Ascending aorta (tissue), 2 donors: ENCODE measurements at regions not wholly inside any gene's neighbourhood (a gene's known extent, or its start where the extent isn't known, plus 50 kb on each side); places are given as distances from the start of the nearest gene placed in this dataset.

Experiments used
- DNase-seq, 2 donors: peaks; one replicate each; pipeline ENCODE4 v3.0.0-alpha.2; 2019; ENCODE audit warnings: low spot score in 2 of 2
- H3K27ac ChIP-seq, 2 donors: fragments of 200-600 bp; sonication (generic); one replicate each; pipeline ENCODE4 v1.5.1; 2016 to 2017; ENCODE audit warnings: mild to moderate bottlenecking in 1 of 2
- H3K27me3 ChIP-seq: fragments of 200-600 bp; sonication (generic); one replicate; pipeline ENCODE4 v1.5.1; 2017
- H3K36me3 ChIP-seq, 2 donors: fragments of 200-600 bp; sonication (generic); one replicate each; pipeline ENCODE4 v1.5.1; 2016
- H3K4me1 ChIP-seq, 2 donors: fragments of 200-600 bp; sonication (generic); one replicate each; pipeline ENCODE4 v1.5.1; 2016 to 2017; ENCODE audit warnings: mild to moderate bottlenecking in 1 of 2
- H3K4me3 ChIP-seq, 2 donors: fragments of 200-600 bp; sonication (generic); one replicate each; pipeline ENCODE4 v1.5.1; 2016 to 2017; ENCODE audit warnings: mild to moderate bottlenecking in 1 of 2
- H3K9me3 ChIP-seq, 2 donors: fragments of 200-600 bp; sonication (generic); one replicate each; pipeline ENCODE4 v1.5.1; 2016
- CTCF ChIP-seq, 3 experiments: fragments of 200-600 bp in 2 of 3; fragments of 450-650 bp in 1 of 3; sonication (generic) in 2 of 3; IDR thresholded peaks; one replicate each; pipeline ENCODE4 v1.5.1; 2016 to 2019; ENCODE audit warnings: antibody characterized with exemption in 3 of 3, mild to moderate bottlenecking in 1 of 3, moderate library complexity in 1 of 3
- intact Hi-C: fragments of 100-400 bp; cut with DNase I; formaldehyde crosslinking; loops from one replicate; pipeline ENCODE4 v1.15.1; 2023

GRCh38 chr12:126899926-126900792 is 1366.8 kb upstream of the TMEM132C start:
- Histone ChIP-seq H3K9me3 (no peaks in the 10 kb centered on the region), H3K36me3 (no peaks in the 10 kb centered on the region), H3K27me3 (no peaks in the 10 kb centered on the region), H3K27ac (no peak overlapping the region), H3K4me1 (no peaks in the 10 kb centered on the region), H3K4me3 (no peak overlapping the region)
- DNase-seq, result no peak
- intact Hi-C loops, result no loop called here
- TF ChIP-seq CTCF (IDR thresholded peaks at IDR 0.05), result no peak

- DNase-seq, result no peak
- no peak for TF ChIP-seq CTCF (IDR thresholded peaks at IDR 0.05)
- intact Hi-C loops, result no loop called here
- no peaks in the 10 kb centered on the region for H3K9me3 ChIP-seq
- no peaks in the 10 kb centered on the region for H3K27me3 ChIP-seq
- H3K27ac ChIP-seq, result no peak overlapping the region
- H3K36me3 ChIP-seq, result no peaks in the 10 kb centered on the region
- no peaks in the 10 kb centered on the region for H3K4me1 ChIP-seq
- H3K4me3 ChIP-seq, result no peak overlapping the region
These were observed 1363.7 kb upstream of the TMEM132C start for GRCh38 chr12:126903027-126903876.

- Histone ChIP-seq H3K4me1 (no peaks in the 10 kb centered on the region), H3K4me3 (no peak overlapping the region), H3K9me3 (no peaks in the 10 kb centered on the region), H3K36me3 (no peaks in the 10 kb centered on the region), H3K27me3 (no peaks in the 10 kb centered on the region), H3K27ac (no peak overlapping the region)
- TF ChIP-seq CTCF (IDR thresholded peaks at IDR 0.05), result no peak
- no peak for DNase-seq
- intact Hi-C loops, result no loop called here
These were observed 1361.2 kb upstream of the TMEM132C start for GRCh38 chr12:126905752-126906151.

GRCh38 chr12:126907900-126908764 is 1358.8 kb upstream of the TMEM132C start:
- no peaks in the 10 kb centered on the region for H3K9me3 ChIP-seq
- intact Hi-C loops, result no loop called here
- no peak overlapping the region for H3K4me3 ChIP-seq
- no peaks in the 10 kb centered on the region for H3K4me1 ChIP-seq
- H3K27ac ChIP-seq, result no peak overlapping the region
- H3K36me3 ChIP-seq, result no peaks in the 10 kb centered on the region
- TF ChIP-seq CTCF (IDR thresholded peaks at IDR 0.05), result no peak
- H3K27me3 ChIP-seq, result no peaks in the 10 kb centered on the region
- DNase-seq, result no peak

GRCh38 chr12:126908765-126909142 is 1358.2 kb upstream of the TMEM132C start:
- H3K36me3 ChIP-seq, result no peaks in the 10 kb centered on the region
- H3K4me3 ChIP-seq, result no peak overlapping the region
- no peaks in the 10 kb centered on the region for H3K9me3 ChIP-seq
- intact Hi-C loops, result no loop called here
- H3K27me3 ChIP-seq, result no peaks in the 10 kb centered on the region
- no peak for TF ChIP-seq CTCF (IDR thresholded peaks at IDR 0.05)
- H3K4me1 ChIP-seq, result no peaks in the 10 kb centered on the region
- no peak for DNase-seq
- no peak overlapping the region for H3K27ac ChIP-seq
